HEK293 (cell line): ENCODE measurements at regions not wholly inside any gene's neighbourhood (a gene's known extent, or its start where the extent isn't known, plus 50 kb on each side); places are given as distances from the start of the nearest gene placed in this dataset.

ENCODE experiments used
- ZNF146 ChIP-seq: fragments of 450-650 bp; formaldehyde crosslinking; IDR thresholded peaks from 2 replicates; pipeline ENCODE4 v1.5.1; 2016; ENCODE audit warnings: missing biosample characterization, missing genetic modification characterization
- ZNF23 ChIP-seq: fragments of 450-650 bp; formaldehyde crosslinking; IDR thresholded peaks from 2 replicates; pipeline ENCODE4 v1.5.1; 2016; ENCODE audit warnings: missing biosample characterization, missing genetic modification characterization, borderline replicate concordance
- ZNF416 ChIP-seq: fragments of 450-650 bp; formaldehyde crosslinking; IDR thresholded peaks from 2 replicates; pipeline ENCODE4 v1.5.1; 2016; ENCODE audit warnings: missing biosample characterization, missing genetic modification characterization

- TF ChIP-seq ZNF146 (tag by site-specific recombination) (no peak), ZNF23 (tag by site-specific recombination) (no peak), ZNF416 (tag by site-specific recombination) (no peak)
Measured at GRCh38 chr17:72024457-72024856, 96.4 kb upstream of the SOX9 start.
